ENCODE measurements at regions not wholly inside any gene's neighbourhood (a gene's known extent, or its start where the extent isn't known, plus 50 kb on each side); places are given as distances from the start of the nearest gene placed in this dataset.

DNA sequence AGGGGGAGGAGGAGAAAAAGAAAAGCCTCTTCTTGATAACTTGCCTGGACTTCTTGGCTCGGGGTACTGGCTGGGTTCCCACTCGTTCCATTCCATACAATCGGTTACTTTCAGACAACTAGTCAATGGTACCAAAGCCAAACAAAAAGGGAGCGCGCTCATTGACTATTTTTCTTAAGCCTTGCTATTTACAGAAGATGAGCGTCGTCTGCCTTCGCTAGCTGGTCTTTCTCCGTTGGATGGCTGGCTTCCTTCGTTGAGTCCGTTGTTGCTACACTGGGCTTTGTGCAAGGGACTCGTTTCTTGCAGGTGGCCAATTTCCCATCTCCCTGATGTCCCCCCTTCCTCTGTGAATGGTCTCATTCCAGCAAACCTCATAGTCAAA, 260.4 kb downstream of the ZNF516 start:
- DNase-seq (ENCODE audit: low spot score in 2 of 2): no peak
- Mint-ChIP-seq H3K4me3 (no peak overlapping the region), H3K27me3 (peaks cover 19% of the 10 kb centered on the region), H3K9me3 (peaks cover 13% of the 10 kb centered on the region), H3K36me3 (ENCODE audit: insufficient read depth) (no peaks in the 10 kb centered on the region), H3K4me1 (no peaks in the 10 kb centered on the region), H3K27ac (ENCODE audit: low read depth) (no peak overlapping the region)
- no peak for ATAC-seq (replicated peaks; ENCODE audit: extremely low read depth, poor library complexity, severe bottlenecking)

DNA sequence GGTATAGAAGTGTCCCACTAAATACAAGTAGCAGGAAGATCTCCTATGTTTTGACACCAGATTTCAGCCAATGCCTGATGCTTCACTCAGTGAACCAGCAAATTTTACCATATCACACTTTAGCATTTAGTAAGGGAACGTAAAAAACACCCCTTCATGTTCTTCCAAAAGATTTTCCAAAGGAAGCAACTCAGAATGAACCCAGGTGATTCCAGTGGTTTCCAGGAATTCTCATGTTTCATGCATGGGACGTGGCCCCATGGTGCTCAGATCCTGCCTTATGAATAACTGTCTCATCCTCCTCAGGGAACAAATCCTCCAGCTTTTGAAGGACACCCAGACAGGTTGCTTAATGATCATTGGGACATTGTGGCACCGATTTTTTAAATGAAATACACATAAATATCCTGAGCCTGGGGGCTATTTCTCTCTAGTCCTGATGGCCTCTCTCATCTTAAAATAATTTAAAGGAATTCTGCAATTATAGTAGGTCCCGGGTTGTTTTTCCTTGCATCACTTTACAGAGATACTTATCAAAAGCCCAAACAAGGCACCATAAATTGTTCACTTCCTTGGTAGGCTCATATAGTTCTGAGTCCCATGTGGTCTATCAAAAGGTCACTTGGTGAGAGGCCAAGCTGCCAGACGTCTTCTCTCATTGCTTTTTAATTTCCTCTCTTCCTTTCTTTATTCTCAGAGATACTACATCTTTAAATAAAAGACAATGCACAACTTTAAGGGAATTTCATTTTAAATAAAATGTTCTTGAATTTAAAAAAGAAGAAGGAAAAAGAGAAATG, 261.0 kb downstream of the ZNF516 start:
- H3K27me3 Mint-ChIP-seq: peaks cover 19% of the 10 kb centered on the region

GRCh38 chr18:76233406-76233805, 261.6 kb downstream of the ZNF516 start:
- ATAC-seq (replicated peaks; ENCODE audit: extremely low read depth, poor library complexity, severe bottlenecking) (no peak), DNase-seq (ENCODE audit: low spot score in 2 of 2) (no peak)
- Mint-ChIP-seq H3K4me1 (no peaks in the 10 kb centered on the region), H3K36me3 (ENCODE audit: insufficient read depth) (no peaks in the 10 kb centered on the region), H3K27me3 (peaks cover 19% of the 10 kb centered on the region), H3K9me3 (peaks cover 13% of the 10 kb centered on the region), H3K27ac (ENCODE audit: low read depth) (no peak overlapping the region), H3K4me3 (no peak overlapping the region)

More for the DNA sequence above, 261.0 kb downstream of the ZNF516 start:
- ATAC-seq (replicated peaks; ENCODE audit: extremely low read depth, poor library complexity, severe bottlenecking): no peak
- peaks cover 13% of the 10 kb centered on the region for H3K9me3 Mint-ChIP-seq
- no peak overlapping the region for H3K4me3 Mint-ChIP-seq
- H3K4me1 Mint-ChIP-seq: no peaks in the 10 kb centered on the region
- no peak for DNase-seq (ENCODE audit: low spot score in 2 of 2)
- no peak overlapping the region for H3K27ac Mint-ChIP-seq (ENCODE audit: low read depth)
- H3K36me3 Mint-ChIP-seq (ENCODE audit: insufficient read depth): no peaks in the 10 kb centered on the region

DNA sequence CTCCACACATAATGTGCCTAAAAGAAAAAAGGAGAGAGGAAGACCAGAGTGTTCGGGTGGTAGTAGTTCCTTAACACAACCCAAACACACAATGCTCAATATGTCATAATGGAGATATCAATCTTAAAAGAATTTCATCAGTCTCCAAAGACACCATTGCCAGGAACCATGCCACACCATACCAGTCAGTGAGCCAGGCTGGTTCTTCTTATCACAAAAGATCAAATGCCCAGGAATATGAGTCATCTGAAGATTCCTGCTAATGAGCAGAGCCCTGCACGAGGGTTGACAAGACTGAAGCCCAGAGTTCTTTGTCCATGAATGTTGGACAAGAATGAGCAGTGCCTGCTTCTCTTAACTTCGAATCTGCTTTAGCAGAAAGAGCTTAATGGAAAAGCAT, 262.3 kb downstream of the ZNF516 start:
- no peaks in the 10 kb centered on the region for H3K36me3 Mint-ChIP-seq (ENCODE audit: insufficient read depth)
- H3K4me3 Mint-ChIP-seq: no peak overlapping the region
- DNase-seq (ENCODE audit: low spot score in 2 of 2): no peak
- no peak overlapping the region for H3K27ac Mint-ChIP-seq (ENCODE audit: low read depth)
- H3K9me3 Mint-ChIP-seq: peaks cover 11% of the 10 kb centered on the region
- H3K27me3 Mint-ChIP-seq: peaks cover 19% of the 10 kb centered on the region
- no peak for ATAC-seq (replicated peaks; ENCODE audit: extremely low read depth, poor library complexity, severe bottlenecking)
- H3K4me1 Mint-ChIP-seq: no peaks in the 10 kb centered on the region

GRCh38 chr18:76232010-76232409, 263.0 kb downstream of the ZNF516 start:
- H3K4me3 Mint-ChIP-seq: no peak overlapping the region
- H3K9me3 Mint-ChIP-seq: peaks cover 6% of the 10 kb centered on the region
- H3K36me3 Mint-ChIP-seq (ENCODE audit: insufficient read depth): no peaks in the 10 kb centered on the region
- H3K27ac Mint-ChIP-seq (ENCODE audit: low read depth): no peak overlapping the region
- ATAC-seq (replicated peaks; ENCODE audit: extremely low read depth, poor library complexity, severe bottlenecking) (no peak), DNase-seq (ENCODE audit: low spot score in 2 of 2) (no peak)
- H3K4me1 Mint-ChIP-seq: no peaks in the 10 kb centered on the region
- H3K27me3 Mint-ChIP-seq: peaks cover 19% of the 10 kb centered on the region

GRCh38 chr18:76231402-76231801, 263.6 kb downstream of the ZNF516 start:
- DNase-seq (ENCODE audit: low spot score in 2 of 2) (no peak), ATAC-seq (replicated peaks; ENCODE audit: extremely low read depth, poor library complexity, severe bottlenecking) (no peak)
- Mint-ChIP-seq H3K36me3 (ENCODE audit: insufficient read depth) (no peaks in the 10 kb centered on the region), H3K27me3 (peaks cover 19% of the 10 kb centered on the region), H3K4me3 (no peak overlapping the region), H3K4me1 (no peaks in the 10 kb centered on the region), H3K9me3 (peaks cover 6% of the 10 kb centered on the region), H3K27ac (ENCODE audit: low read depth) (no peak overlapping the region)

- no peaks in the 10 kb centered on the region for H3K4me1 Mint-ChIP-seq
- DNase-seq (ENCODE audit: low spot score in 2 of 2) (no peak), ATAC-seq (replicated peaks; ENCODE audit: extremely low read depth, poor library complexity, severe bottlenecking) (no peak)
- H3K9me3 Mint-ChIP-seq: peaks cover 6% of the 10 kb centered on the region
- no peaks in the 10 kb centered on the region for H3K36me3 Mint-ChIP-seq (ENCODE audit: insufficient read depth)
- no peak overlapping the region for H3K4me3 Mint-ChIP-seq
- H3K27ac Mint-ChIP-seq (ENCODE audit: low read depth): no peak overlapping the region
- H3K27me3 Mint-ChIP-seq: peaks cover 19% of the 10 kb centered on the region
Measured at GRCh38 chr18:76230791-76231190, 264.3 kb downstream of the ZNF516 start.

DNA sequence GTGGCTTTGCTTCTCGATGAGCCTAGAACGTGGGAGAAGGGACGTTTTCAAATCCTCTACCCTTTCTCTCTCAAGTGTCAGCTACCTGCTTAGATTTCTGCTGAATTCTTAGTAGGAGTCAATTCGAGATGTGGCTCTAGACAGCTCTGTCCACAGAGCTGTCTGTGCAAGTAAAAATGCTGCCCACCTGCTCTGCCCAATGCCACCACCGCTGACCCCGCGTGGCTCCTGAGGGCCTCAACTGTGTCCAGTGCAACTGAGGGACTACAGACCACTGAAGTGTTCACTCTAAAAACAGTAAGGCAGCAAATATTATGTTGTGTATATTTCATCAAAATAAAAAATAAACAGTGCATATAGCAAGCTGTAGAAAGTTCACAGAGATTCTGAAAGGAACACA, 266.3 kb downstream of the ZNF516 start:
- Mint-ChIP-seq H3K9me3 (peaks cover 6% of the 10 kb centered on the region), H3K27me3 (peaks cover 19% of the 10 kb centered on the region), H3K27ac (ENCODE audit: low read depth) (no peak overlapping the region), H3K36me3 (ENCODE audit: insufficient read depth) (no peaks in the 10 kb centered on the region), H3K4me1 (no peaks in the 10 kb centered on the region), H3K4me3 (no peak overlapping the region)
- no peak for DNase-seq (ENCODE audit: low spot score in 2 of 2)
- ATAC-seq (replicated peaks; ENCODE audit: extremely low read depth, poor library complexity, severe bottlenecking): no peak

DNA sequence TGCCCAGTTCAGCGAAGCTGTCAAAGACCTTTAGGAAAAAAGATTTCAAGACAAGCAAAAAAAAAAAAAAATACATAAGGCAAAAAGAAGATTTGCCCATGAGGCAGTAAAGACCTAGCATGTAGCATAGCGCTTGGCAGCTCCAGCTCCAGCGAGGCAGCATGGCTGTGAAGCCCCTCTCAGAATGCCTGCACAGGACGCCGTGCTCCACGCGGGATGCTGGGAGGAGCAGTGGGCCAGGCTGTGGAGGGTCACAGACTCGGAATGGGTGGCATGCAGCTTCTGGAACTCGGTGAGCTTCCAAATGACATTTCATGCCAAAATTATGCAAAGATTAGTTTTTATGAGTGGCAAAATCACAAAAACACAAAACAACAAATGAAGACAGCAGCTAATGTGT, 267.3 kb downstream of the ZNF516 start:
- Mint-ChIP-seq H3K36me3 (ENCODE audit: insufficient read depth) (no peaks in the 10 kb centered on the region), H3K4me1 (no peaks in the 10 kb centered on the region), H3K27ac (ENCODE audit: low read depth) (no peak overlapping the region), H3K27me3 (peaks cover 16% of the 10 kb centered on the region), H3K9me3 (peaks cover 6% of the 10 kb centered on the region), H3K4me3 (no peak overlapping the region)
- no peak for DNase-seq (ENCODE audit: low spot score in 2 of 2)
- ATAC-seq (replicated peaks; ENCODE audit: extremely low read depth, poor library complexity, severe bottlenecking): no peak

GRCh38 chr18:76223403-76223802, 271.6 kb downstream of the ZNF516 start:
- no peaks in the 10 kb centered on the region for H3K27me3 Mint-ChIP-seq
- H3K4me3 Mint-ChIP-seq: no peak overlapping the region
- DNase-seq (ENCODE audit: low spot score in 2 of 2) (no peak), ATAC-seq (replicated peaks; ENCODE audit: extremely low read depth, poor library complexity, severe bottlenecking) (no peak)
- no peaks in the 10 kb centered on the region for H3K36me3 Mint-ChIP-seq (ENCODE audit: insufficient read depth)
- no peak overlapping the region for H3K27ac Mint-ChIP-seq (ENCODE audit: low read depth)
- no peaks in the 10 kb centered on the region for H3K9me3 Mint-ChIP-seq
- no peaks in the 10 kb centered on the region for H3K4me1 Mint-ChIP-seq

DNA sequence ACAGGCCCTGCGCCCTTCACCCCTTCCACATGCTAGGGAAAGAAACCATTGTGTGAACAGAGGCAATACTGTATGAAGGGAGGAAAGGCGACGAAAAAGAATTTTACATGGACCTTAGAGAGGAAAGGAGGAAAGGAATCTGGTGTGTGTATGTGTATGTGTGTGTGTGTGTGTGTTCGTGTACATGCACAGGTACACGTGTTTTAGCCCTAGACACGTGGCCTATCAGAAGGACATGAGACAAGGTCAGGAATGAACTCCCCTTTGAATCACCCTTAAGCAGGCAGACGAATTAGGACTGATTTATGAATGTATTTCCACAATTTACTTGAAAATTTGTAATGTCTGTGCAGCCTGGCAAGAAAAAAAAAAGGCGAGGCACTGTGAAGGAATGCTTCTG, 276.0 kb downstream of the ZNF516 start:
- no peaks in the 10 kb centered on the region for H3K9me3 Mint-ChIP-seq
- H3K4me1 Mint-ChIP-seq: no peaks in the 10 kb centered on the region
- no peak overlapping the region for H3K4me3 Mint-ChIP-seq
- no peaks in the 10 kb centered on the region for H3K36me3 Mint-ChIP-seq (ENCODE audit: insufficient read depth)
- no peak overlapping the region for H3K27ac Mint-ChIP-seq (ENCODE audit: low read depth)
- ATAC-seq (replicated peaks; ENCODE audit: extremely low read depth, poor library complexity, severe bottlenecking) (no peak), DNase-seq (ENCODE audit: low spot score in 2 of 2) (no peak)
- no peaks in the 10 kb centered on the region for H3K27me3 Mint-ChIP-seq

GRCh38 chr18:76216096-76216495, 278.9 kb downstream of the ZNF516 start:
- Mint-ChIP-seq H3K4me1 (no peaks in the 10 kb centered on the region), H3K9me3 (no peaks in the 10 kb centered on the region), H3K27ac (ENCODE audit: low read depth) (no peak overlapping the region), H3K4me3 (no peak overlapping the region), H3K36me3 (ENCODE audit: insufficient read depth) (no peaks in the 10 kb centered on the region), H3K27me3 (no peaks in the 10 kb centered on the region)
- DNase-seq (ENCODE audit: low spot score in 2 of 2) (no peak), ATAC-seq (replicated peaks; ENCODE audit: extremely low read depth, poor library complexity, severe bottlenecking) (no peak)

GRCh38 chr18:76213991-76214390, 281.1 kb downstream of the ZNF516 start:
- Mint-ChIP-seq H3K9me3 (no peaks in the 10 kb centered on the region), H3K27me3 (no peaks in the 10 kb centered on the region), H3K4me1 (no peaks in the 10 kb centered on the region), H3K36me3 (ENCODE audit: insufficient read depth) (no peaks in the 10 kb centered on the region), H3K4me3 (no peak overlapping the region), H3K27ac (ENCODE audit: low read depth) (no peak overlapping the region)
- no peak for DNase-seq (ENCODE audit: low spot score in 2 of 2)
- ATAC-seq (replicated peaks; ENCODE audit: extremely low read depth, poor library complexity, severe bottlenecking): no peak
